Gastrocnemius medialis (tissue), 4 donors: ENCODE measurements at regions not wholly inside any gene's neighbourhood (a gene's known extent, or its start where the extent isn't known, plus 50 kb on each side); places are given as distances from the start of the nearest gene placed in this dataset.

Experiments used
- CTCF ChIP-seq, 5 experiments: fragments of 450-650 bp in 3 of 5; fragments of 200-600 bp in 2 of 5; sonication (generic) in 2 of 5; IDR thresholded peaks in 4 of 5; conservative IDR thresholded peaks in 1 of 5; 1 replicate in 4 of 5; 2 replicates in 1 of 5; pipeline ENCODE4 v1.5.1; 2016 to 2019; ENCODE audit warnings: antibody characterized with exemption in 5 of 5, mild to moderate bottlenecking in 3 of 5, moderate library complexity in 3 of 5
- POLR2A ChIP-seq, 2 donors: fragments of 450-650 bp; IDR thresholded peaks; one replicate each; pipeline ENCODE4 v1.6.1; 2017; ENCODE audit warnings: antibody characterized with exemption in 2 of 2, mild to moderate bottlenecking in 2 of 2, moderate library complexity in 2 of 2

DNA sequence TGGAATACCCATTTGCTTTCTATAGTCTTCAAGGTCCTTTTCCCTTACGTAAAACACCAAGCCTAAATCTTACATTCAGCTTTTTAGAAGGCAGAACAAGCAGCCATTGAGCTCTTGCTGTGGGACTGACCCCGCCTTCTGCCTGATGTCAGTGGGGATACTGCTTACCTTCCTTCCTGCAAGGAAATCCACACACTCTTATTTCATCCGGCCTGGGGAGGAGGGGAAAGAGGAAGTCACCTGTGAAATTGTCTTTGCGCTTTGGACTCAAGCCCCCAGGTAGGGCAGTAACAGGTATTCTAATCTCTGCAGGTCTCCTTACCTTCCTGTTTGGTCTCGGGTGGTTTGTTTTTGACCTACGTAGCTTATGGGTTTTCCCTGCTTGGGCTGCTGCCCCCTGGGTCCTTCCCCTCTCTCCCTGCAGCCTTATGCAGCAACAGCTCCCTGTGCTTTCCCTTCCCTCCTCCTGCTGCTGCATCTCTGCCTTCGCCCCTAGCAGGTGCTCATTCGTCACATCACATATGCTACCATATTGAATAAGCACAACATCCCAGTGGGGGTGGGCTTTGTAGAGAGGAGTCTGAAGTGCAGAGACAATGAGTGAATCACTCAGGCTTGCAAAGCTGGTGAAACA, 402.5 kb upstream of the TRIB2 start:
- TF ChIP-seq CTCF (IDR thresholded peaks at IDR 0.05 in 4 of 5, conservative IDR thresholded peaks at IDR 0.05 in 1 of 5) (no peak), POLR2A (IDR thresholded peaks at IDR 0.05) (no peak)
